DMS114 treated with DMSO at 0.1 percent for 48 hours (cell line): ENCODE measurements at regions not wholly inside any gene's neighbourhood (a gene's known extent, or its start where the extent isn't known, plus 50 kb on each side); places are given as distances from the start of the nearest gene placed in this dataset.
"Not testable (repeated sequence)": the region's sequence is repeated elsewhere in the genome, so short reads cannot be mapped to it uniquely, and the experiment has no call there.

Source experiments
- DNase-seq: peaks from one replicate; lab custom pipeline; 2025; ENCODE audit not compliant: unreplicated experiment; lab: John Stamatoyannopoulos, UW

- no peak for DNase-seq
Observed at GRCh38 chr18:78876868-78877267, 102.8 kb upstream of the SALL3 start.

DNA sequence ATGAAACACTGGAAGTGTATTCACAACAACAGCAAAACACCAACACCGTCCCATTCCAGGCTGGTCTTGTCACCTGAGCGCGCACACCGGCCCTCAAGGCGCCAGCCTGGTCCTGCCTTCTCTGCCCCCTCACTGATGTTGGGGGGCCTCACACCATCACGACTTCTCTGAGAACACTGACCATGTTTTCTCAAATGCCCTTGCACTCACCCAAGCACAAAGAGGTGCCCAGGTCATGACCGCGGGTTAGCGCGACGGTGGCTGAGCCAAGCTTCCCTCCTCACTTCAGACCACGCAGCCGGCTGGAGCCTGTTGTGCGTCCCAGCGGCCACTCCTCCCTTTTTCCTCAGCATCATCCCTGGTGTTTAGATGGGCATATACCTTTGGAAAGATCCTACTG lies 101.3 kb upstream of the SALL3 start:
- no peak for DNase-seq

DNA sequence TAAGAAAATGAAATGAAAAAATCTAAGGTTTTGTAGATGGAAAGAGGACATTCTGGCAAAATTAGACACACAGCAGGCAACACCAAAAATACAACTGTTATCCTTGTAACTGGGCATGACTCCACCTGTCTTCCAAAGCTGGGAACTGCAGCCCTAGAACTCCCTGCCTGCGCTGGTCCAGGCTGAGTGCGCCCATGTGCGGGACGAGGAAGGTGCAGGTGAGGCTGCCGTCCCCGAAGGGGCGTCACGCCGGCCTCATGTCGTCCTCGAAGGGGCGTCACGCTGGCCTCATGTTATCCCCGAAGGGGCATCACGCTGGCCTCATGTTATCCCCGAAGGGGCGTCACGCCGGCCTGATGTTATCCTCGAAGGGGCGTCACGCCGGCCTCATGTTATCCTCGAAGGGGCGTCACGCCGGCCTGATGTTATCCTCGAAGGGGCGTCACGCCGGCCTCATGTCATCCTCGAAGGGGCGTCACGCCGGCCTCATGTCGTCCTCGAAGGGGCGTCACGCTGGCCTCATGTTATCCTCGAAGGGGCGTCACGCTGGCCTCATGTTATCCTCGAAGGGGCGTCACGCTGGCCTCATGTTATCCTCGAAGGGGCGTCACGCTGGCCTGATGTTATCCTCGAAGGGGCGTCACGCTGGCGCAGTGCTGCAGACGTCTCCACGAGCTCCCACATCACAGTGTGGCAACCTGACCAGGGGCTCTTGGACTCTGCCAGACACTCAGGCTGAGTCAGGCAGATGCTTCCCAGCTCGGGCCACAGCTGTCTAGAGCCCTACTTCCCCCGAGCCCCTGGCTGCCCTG lies 100.3 kb upstream of the SALL3 start:
- DNase-seq: not testable (repeated sequence)

DNA sequence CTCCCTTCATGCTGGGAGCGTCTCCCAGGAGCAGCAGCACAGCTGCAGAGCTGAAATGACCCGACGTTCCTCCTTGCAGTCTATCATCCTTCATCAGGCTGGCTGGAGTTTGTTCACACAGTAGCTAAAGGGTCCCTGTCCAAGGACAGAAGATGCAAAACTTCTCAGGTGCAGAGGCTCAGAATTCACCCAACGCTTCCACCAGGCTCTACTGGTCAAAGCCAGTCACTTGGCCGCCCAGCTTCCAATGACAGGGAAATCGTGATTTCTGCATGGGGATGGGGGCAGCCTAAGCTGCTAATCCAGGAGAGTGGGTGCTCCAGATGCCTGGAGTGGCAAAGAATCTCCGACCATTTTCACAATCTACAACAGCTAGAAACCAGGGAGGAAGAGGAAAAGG lies 97.0 kb upstream of the SALL3 start:
- no peak for DNase-seq

DNA sequence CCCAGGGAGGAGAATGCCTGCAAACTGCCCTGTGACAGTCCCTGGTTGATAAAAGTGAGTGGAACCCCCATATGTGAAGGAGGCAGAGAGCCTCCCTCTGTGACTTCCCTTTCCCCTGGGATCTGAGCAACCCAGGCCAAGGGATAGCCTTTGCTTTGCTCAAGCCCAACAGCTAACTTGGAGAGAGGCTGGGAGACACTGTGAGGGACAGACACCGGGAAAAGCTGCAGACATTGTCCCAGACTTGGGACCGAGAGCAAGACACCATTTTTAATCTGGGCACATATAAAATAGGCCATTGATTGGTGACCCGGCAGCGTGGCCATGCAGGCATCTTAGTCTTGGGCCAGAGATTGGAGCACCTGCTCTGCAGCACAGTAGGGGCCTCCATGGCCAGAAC lies 96.1 kb upstream of the SALL3 start:
- no peak for DNase-seq

DNA sequence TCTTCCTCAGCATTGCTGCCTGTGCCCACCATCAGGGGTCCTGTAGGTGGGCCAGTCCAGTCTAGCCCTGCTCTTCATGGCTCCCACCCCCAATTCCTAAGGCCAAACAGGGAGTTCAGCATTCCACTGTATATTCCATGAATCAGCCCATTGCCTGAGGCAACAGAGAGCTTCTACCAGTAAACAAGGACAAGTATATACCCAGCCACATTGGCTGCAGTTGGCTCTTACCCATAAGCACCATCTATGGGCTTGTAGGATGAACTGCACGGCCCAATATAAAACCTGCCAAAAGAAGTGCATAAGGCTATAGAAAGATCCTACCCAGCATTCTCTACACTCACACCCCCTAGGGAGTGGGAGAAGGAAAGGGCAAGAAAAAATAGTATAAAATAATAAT lies 95.1 kb upstream of the SALL3 start:
- DNase-seq: no peak

GRCh38 chr18:78889250-78889649 lies 90.4 kb upstream of the SALL3 start:
- DNase-seq: no peak

GRCh38 chr18:78890388-78890787 lies 89.2 kb upstream of the SALL3 start:
- no peak for DNase-seq

- no peak for DNase-seq
Observed at GRCh38 chr18:78891185-78891762, 88.3 kb upstream of the SALL3 start.

GRCh38 chr18:78892177-78892576 lies 87.4 kb upstream of the SALL3 start:
- DNase-seq: no peak

- DNase-seq: no peak
Observed at GRCh38 chr18:78892721-78893120, 86.9 kb upstream of the SALL3 start.

DNA sequence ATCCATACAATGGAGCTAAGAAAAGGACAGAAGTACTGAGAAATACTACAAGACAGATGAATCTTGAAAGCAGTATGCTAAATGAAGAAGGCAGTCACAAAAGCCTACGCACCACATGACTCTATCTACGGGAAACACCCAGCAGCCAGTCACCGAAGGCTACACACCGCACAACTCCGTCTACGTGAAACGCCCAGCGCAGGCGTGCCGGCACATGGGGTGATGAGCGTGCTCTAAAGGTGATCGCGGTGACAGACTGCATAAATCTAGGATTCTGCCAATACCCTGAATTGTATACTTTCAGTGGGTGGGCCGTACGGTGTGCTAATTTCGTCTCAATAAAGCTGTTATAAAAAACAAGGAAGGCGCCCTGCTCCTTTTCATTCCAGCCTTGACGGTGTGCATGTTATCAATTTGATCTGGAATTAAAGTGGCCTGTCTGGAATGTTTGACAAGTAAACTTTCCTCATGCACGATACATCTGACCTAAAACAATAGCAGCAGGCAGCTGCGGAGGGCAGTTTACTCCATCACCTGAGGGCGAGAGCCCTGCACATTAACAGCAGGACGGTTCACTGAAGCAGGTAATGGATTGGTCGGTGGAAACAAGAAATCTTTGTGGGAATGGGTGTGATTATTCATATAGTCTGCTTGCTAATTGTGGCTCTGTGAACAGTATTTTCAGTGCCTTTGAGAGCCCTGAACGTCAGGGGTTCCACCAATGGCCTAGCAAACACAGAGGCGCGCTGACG lies 86.2 kb upstream of the SALL3 start:
- no peak for DNase-seq

DNA sequence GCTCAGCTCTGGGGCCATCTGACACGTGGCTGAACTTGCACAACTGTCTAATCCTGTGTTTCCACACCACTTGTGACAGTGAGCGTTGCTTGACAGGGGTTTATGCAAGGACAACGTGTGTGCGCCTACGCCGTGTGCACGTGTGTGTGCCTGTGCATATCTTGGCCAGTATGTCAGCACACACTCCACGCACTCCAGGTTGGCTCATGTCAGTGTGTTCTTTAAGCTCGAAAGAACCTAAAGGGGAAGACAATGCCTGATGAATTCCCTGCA lies 85.6 kb upstream of the SALL3 start:
- no peak for DNase-seq

GRCh38 chr18:78895207-78896001 lies 84.2 kb upstream of the SALL3 start:
- no peak for DNase-seq

GRCh38 chr18:78896111-78896905 lies 83.3 kb upstream of the SALL3 start:
- no peak for DNase-seq

DNA sequence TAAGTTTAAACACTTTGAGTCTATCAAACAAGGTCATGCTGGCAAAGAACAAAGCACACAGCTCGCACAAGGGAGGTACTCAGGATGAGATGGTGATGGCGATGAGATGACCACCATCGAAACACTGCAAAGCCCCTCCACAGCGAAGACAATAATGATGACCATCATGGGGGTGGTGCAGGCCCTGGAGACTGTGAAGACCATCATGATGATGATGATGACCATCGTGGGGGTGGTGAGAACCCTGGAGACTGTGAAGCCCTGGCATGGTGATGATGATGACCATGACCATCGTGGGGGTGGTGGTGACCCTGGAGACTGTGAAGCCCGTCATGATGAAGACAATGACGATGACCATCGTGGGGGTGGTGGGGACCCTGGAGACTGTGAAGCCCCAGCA lies 81.6 kb upstream of the SALL3 start:
- no peak for DNase-seq

DNA sequence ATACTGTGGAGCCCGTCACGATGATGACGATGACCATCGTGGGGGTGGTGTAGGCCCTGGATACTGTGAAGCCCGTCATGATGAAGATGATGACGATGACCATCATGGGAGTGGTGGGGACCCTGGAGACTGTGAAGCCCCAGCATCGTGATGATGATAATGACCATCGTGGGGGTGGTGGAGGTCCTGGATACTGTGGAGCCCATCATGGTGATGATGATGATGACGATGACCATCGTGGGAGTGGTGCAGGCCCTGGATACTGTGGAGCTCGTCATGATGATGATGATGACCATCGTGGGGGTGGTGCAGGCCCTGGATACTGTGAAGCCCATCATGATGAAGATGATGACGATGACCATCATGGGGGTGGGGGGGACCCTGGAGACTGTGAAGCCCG lies 81.0 kb upstream of the SALL3 start:
- no peak for DNase-seq

DNA sequence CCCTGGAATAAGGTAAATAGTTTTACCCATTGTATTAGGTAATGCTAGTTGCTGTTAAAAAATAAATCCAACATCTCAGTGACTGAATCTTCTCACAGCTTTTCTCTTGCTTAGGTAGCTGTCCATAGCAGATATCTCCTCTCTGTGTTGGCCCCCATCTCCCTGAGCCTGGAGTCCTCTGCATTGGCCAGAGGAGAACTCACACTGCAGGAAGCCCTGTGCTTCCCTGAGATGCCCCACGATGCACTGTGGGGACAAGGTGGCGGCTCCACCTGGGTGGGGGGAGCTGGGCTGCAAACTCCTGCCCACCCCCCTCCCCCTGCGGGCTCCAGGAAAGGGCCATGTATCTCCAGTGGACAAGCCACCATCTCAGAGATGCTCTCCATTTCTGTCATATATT lies 80.4 kb upstream of the SALL3 start:
- no peak for DNase-seq

GRCh38 chr18:78900938-78901909 lies 78.4 kb upstream of the SALL3 start:
- no peak for DNase-seq
